Coronary artery (tissue), 2 donors: ENCODE measurements at regions not wholly inside any gene's neighbourhood (a gene's known extent, or its start where the extent isn't known, plus 50 kb on each side); places are given as distances from the start of the nearest gene placed in this dataset.

Source experiments
- DNase-seq: peaks from one replicate; pipeline ENCODE4 v3.0.0-alpha.2; 2017; ENCODE audit warnings: low spot score
- H3K27ac ChIP-seq, 2 donors: fragments of 200-600 bp; sonication (generic); one replicate each; pipeline ENCODE4 v1.5.1; 2016 to 2019
- H3K4me3 ChIP-seq: fragments of 200-600 bp; sonication (generic); 2 replicates; pipeline ENCODE4 v1.5.1; 2016; ENCODE audit warnings: mild to moderate bottlenecking, moderate library complexity
- TF ChIP-seq, protein P1 (sequence below): fragments of 200-600 bp; sonication (generic); IDR thresholded peaks from one replicate; pipeline ENCODE4 v1.5.1; 2019; ENCODE audit warnings: antibody characterized with exemption

DNA sequence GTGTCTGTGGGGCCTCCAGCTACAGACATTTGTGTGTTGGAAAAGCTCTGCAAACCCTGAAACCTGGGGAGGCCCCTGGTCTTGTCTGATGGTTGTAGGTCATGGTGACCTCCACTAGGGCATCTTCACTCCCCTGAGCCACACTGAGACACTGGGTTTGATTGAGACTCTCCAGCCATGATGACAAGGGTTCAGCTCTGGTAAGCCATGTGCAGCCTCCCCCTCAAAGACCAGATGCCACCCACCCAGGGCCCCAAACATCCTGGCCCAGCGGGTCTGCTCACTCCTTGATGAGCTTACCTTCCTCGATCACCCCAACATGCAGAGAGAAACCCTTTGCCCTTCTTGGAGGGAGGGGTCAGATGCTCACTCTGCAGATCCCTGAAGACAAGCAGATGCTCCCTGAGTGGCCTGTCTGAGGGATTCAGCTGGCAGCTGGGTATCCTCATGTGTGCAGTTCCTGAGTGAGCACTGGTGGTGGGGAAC, 101.6 kb downstream of the METRNL start:
- TF ChIP-seq, protein P1, sequence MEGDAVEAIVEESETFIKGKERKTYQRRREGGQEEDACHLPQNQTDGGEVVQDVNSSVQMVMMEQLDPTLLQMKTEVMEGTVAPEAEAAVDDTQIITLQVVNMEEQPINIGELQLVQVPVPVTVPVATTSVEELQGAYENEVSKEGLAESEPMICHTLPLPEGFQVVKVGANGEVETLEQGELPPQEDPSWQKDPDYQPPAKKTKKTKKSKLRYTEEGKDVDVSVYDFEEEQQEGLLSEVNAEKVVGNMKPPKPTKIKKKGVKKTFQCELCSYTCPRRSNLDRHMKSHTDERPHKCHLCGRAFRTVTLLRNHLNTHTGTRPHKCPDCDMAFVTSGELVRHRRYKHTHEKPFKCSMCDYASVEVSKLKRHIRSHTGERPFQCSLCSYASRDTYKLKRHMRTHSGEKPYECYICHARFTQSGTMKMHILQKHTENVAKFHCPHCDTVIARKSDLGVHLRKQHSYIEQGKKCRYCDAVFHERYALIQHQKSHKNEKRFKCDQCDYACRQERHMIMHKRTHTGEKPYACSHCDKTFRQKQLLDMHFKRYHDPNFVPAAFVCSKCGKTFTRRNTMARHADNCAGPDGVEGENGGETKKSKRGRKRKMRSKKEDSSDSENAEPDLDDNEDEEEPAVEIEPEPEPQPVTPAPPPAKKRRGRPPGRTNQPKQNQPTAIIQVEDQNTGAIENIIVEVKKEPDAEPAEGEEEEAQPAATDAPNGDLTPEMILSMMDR, result no peak
- H3K27ac ChIP-seq, result no peak overlapping the region
- peak; percentile 68 for DNase-seq
- H3K4me3 ChIP-seq, result no peak overlapping the region

DNA sequence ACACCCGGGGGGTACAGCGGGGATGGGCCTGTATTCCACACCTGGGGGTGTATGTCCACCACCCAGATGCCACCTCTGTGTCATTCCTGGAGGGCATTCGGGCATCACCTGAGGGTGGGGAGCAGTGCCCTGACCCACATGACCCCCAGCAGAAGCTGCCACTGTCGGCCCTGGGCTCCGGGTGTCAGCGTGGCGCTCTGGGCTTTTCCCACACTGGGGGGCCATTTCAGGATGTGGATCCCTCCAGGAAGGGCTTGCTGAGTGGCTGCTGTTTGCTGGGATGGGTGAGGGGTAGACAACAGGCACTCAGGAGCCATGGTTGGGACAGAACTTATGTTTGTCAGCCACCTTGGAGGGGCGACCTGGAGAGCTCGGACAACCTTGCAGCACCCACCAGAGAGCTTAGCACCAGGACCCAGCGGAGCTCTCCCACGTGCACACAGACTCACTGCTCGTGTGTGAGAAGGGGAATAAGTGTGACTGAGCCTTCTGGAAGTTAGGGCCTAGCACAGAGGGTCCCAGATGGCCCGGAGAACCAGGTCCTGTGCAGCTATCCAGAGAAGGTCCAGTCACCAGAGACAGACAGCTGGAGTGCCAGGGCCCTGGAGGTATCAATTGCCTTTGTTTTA, 102.7 kb downstream of the METRNL start:
- DNase-seq, result no peak
- TF ChIP-seq, protein P1, result no peak
- peak overlapping the region in 1 of 2 donors; percentile 72 for H3K27ac ChIP-seq

DNA sequence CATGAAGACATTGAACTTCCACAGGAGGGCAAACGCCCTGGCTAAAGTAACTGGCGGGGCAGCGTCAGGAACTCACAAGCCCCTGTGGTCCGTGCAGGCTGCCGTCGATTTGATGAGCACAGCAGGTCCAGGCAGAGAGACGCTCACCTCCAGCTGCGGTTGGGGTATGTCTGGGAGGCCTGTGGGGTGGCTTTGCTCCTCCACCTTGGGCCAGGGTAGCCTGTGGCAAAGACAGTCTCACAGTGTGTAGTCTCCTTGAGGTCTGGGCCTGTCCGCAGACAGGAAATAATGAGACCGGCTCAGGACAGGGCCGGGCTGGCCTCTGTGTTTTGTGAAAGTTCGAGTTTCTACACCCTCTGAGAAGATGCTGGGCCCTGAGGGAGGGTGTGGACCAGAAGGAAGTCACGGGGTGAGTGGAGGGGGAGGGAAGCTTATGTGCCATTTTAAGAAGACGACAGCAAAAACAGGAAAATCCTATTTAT, 103.3 kb downstream of the METRNL start:
- DNase-seq, result no peak
- peak overlapping the region in 1 of 2 donors; percentile 72 for H3K27ac ChIP-seq

More for the DNA sequence above, 102.7 kb downstream of the METRNL start:
- H3K4me3 ChIP-seq, result no peak overlapping the region

DNA sequence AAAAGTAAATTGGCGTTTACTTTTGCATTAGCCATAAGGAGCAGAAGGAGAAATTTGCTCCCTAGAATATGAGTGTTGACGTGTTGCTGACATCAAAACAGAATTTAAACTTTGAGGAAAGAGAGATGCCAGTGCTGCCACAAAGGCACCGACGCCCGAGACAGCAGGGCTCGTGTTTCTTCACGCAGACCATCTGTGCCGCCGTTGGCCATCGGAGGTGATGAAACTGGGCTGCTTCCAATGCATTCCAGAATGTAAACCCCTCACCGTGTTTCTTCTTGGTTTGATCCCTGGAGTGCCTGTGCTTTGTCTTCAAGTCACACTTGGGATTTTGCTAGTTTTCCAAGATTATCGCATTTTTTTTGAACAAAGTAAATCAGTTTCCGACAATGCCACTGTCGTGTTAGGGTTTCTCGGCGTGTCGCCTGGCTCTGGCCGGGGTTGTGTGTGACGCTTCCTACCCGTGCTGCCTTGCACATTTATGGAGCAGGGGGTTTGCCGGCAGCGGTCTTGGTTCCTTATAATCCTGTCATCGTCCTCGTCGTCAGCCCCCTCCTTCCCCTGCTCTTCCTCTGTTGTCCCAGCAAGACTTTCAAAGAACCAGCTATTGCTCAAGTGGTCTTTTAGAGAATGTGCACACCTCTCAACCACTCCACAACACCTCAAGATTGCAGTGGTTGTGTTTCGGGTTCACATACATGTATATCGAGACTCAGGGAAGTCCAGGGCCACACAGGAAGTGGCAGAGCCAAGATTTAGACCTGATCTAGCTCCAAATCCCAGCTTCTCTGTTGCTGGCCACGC, 103.9 kb downstream of the METRNL start:
- TF ChIP-seq, protein P1, result no peak
- no peak overlapping the region for H3K4me3 ChIP-seq
- H3K27ac ChIP-seq, result peak overlapping the region in 1 of 2 donors; percentile 61
- DNase-seq, result peak; percentile 36

More for the DNA sequence above, 103.3 kb downstream of the METRNL start:
- no peak overlapping the region for H3K4me3 ChIP-seq
- TF ChIP-seq, protein P1, result no peak

DNA sequence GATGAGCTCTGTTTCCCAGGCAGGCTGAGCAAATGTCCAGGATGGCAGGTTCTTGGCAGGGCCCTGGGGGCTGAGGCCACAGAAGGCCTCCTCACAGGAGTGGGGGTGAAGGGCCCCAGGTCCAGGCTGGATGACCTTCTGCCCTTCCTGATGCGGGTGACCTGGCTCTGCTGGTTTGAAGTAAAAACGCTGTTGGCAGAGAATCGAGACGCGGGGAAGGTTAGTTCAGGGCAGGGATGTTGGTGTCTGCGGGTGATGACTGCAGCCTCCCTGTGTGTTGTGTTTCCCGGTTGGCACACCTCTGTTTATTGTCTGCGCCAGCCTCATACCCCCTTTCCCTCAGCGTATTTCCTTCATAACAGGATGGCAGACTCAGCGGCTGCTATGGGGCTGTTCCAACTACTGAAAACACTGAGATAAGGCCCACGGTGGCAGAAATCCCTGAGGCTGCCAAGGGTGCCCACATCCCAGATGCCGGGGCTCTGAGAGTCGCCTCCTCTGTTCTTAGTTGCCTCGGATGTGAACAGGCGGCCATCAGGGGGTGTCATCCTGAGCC, 104.6 kb downstream of the METRNL start:
- peak; percentile 71 for DNase-seq
- TF ChIP-seq, protein P1, result no peak
- peak overlapping the region in 1 of 2 donors; percentile 61 for H3K27ac ChIP-seq
- H3K4me3 ChIP-seq, result no peak overlapping the region

DNA sequence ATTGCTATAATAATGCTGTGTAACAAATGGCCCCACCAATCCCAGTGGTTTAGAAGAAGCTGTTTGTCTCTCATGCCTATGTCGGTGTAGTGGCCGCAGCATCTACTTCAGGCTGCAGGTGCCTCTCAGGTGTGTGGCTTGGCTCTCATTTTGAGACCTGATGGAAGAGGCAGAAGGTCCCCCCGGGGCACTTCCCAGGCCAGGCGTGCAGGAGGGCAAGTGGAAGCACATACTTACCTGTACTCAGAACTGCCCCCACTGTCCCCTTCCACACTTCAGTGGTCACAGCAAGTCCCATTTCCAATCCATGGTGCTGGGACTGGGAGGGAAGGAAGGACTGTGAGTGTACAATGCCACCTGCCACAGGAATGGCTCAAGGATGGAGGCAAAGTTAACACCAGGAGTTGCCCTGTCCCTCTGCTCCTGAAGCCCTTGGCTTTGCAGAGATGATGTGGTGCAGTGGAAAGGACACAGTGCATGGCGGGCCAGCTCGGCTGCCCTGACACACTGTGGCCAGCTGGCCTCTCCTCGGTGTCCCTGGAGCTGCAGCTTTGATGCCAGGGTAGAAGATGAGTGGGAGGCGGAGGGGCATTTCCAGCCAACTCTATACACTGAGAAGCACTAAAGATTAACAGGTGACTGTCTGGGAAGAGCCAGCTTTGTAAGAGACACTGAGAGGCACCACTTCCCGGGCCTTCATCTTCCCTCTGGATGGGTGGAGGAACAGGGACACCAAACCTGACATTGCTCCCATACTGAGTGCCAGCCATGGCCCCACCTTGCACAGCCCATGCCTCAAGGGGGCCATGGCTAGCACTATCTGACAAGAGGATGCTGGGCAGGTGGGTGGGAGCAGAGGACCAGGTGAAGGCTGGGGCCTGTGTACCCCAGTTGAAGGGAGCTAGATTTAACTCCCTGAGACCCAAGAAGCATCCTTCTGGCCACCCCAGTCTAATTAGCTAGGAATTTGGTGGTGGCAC, 105.9 kb downstream of the METRNL start:
- no peak overlapping the region for H3K4me3 ChIP-seq
- H3K27ac ChIP-seq, result no peak overlapping the region
- peak; percentile 49 for DNase-seq
- TF ChIP-seq, protein P1, result no peak
